SK-N-MC (cell line): ENCODE measurements at regions not wholly inside any gene's neighbourhood (a gene's known extent, or its start where the extent isn't known, plus 50 kb on each side); places are given as distances from the start of the nearest gene placed in this dataset.

Experiments
- EZH2 ChIP-seq: fragments of 200-600 bp; sonication (generic); IDR thresholded peaks from one replicate; pipeline ENCODE4 v1.6.1; 2017; ENCODE audit warnings: antibody characterized with exemption
- POLR2AphosphoS5 ChIP-seq: IDR thresholded peaks from 2 replicates; pipeline ENCODE4 v1.6.1; 2012; ENCODE audit warnings: mild to moderate bottlenecking, low read depth, low read length, borderline replicate concordance

GRCh38 chr15:95210436-95210981 lies 979.1 kb downstream of the MCTP2 start:
- TF ChIP-seq EZH2: no peak
- no peak for TF ChIP-seq POLR2AphosphoS5
